ENCODE measurements at regions not wholly inside any gene's neighbourhood (a gene's known extent, or its start where the extent isn't known, plus 50 kb on each side); places are given as distances from the start of the nearest gene placed in this dataset.
A peak's percentile ranks its signal among the peaks of the same experiment; 100 is the strongest.

GRCh38 chr9:91162784-91163443 lies 198.8 kb downstream of the AUH start:
- H3K4me3 ChIP-seq (ENCODE audit: low read depth, low read length), result no peak overlapping the region
- TF ChIP-seq CTCF (IDR thresholded peaks at IDR 0.05; ENCODE audit: insufficient read depth, low read depth, low read length), result no peak
- peak; percentile 74 for DNase-seq (ENCODE audit: low read depth)

DNA sequence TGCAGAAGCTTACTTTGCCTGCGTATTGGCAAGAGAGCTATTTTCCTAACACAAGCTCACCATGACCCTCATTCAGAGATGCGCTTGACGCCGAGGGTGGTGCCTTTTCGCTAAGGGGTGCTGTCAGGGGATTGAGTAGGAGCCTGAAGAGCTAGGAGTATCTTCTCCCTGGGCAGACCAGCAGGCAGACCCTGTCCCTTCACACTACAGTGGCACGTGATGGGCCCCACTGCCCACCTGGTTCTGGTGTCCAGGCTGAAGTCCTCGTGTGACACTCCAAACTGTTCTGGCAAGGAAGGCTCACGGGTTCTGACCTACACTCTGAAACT lies 198.3 kb downstream of the AUH start:
- no peak for TF ChIP-seq CTCF (IDR thresholded peaks at IDR 0.05; ENCODE audit: insufficient read depth, low read depth, low read length)
- H3K4me3 ChIP-seq (ENCODE audit: low read depth, low read length), result no peak overlapping the region
- DNase-seq (ENCODE audit: low read depth), result no peak

GRCh38 chr9:91163773-91164471 lies 197.8 kb downstream of the AUH start:
- no peak for TF ChIP-seq CTCF (IDR thresholded peaks at IDR 0.05; ENCODE audit: insufficient read depth, low read depth, low read length)
- DNase-seq (ENCODE audit: low read depth), result no peak
- no peak overlapping the region for H3K4me3 ChIP-seq (ENCODE audit: low read depth, low read length)

Data from fibroblast of villous mesenchyme (primary cell).